ENCODE measurements at regions not wholly inside any gene's neighbourhood (a gene's known extent, or its start where the extent isn't known, plus 50 kb on each side); places are given as distances from the start of the nearest gene placed in this dataset.

DNA sequence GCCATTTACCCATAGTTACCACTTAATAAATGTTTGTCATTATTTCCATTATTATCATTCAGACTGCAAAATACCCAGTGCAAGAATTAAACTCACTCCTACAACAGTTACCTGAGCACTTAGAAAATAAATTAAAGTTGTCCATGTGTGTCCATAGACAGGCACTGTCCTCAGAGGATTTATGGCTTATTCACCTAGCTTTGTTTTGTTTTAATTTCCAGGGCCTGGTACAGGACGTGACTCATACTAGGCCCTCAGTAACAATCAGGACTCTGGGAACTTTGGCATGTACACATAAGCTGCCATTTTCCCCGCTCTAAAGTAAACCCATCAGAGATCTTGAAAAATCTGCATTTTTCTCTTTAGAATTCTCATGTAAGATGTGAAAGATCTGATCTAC lies 458.5 kb upstream of the ARRDC4 start:
- Histone ChIP-seq H3K27me3 (ENCODE audit: control insufficient read depth, low read length) (no peaks in the 10 kb centered on the region), H3K36me3 (ENCODE audit: control insufficient read depth, low read length) (no peaks in the 10 kb centered on the region), H3F3A (ENCODE audit: control insufficient read depth, insufficient read depth) (no peaks in the 10 kb centered on the region), H3K4me1 (ENCODE audit: control insufficient read depth, low read length) (no peaks in the 10 kb centered on the region), H3K4me2 (ENCODE audit: low read length) (no peak overlapping the region), H4K20me1 (ENCODE audit: control insufficient read depth, insufficient read depth, low read depth, low read length) (no peaks in the 10 kb centered on the region), H3K9me2 (replicated peaks; ENCODE audit: control insufficient read depth, low read length) (no peaks in the 10 kb centered on the region), H3K79me2 (ENCODE audit: control insufficient read depth, low read length) (no peaks in the 10 kb centered on the region), H3K9me3 (ENCODE audit: control insufficient read depth, insufficient read depth, low read length) (no peaks in the 10 kb centered on the region), H3K4me3 (ENCODE audit: low read length) (no peak overlapping the region), H3K27ac (ENCODE audit: low read depth, low read length) (no peak overlapping the region)
- no peak for TF ChIP-seq EZH2phosphoT487 (IDR thresholded peaks at IDR 0.05; ENCODE audit: borderline replicate concordance, low read length)
- TF ChIP-seq, protein P1, sequence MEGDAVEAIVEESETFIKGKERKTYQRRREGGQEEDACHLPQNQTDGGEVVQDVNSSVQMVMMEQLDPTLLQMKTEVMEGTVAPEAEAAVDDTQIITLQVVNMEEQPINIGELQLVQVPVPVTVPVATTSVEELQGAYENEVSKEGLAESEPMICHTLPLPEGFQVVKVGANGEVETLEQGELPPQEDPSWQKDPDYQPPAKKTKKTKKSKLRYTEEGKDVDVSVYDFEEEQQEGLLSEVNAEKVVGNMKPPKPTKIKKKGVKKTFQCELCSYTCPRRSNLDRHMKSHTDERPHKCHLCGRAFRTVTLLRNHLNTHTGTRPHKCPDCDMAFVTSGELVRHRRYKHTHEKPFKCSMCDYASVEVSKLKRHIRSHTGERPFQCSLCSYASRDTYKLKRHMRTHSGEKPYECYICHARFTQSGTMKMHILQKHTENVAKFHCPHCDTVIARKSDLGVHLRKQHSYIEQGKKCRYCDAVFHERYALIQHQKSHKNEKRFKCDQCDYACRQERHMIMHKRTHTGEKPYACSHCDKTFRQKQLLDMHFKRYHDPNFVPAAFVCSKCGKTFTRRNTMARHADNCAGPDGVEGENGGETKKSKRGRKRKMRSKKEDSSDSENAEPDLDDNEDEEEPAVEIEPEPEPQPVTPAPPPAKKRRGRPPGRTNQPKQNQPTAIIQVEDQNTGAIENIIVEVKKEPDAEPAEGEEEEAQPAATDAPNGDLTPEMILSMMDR (IDR thresholded peaks at IDR 0.05; ENCODE audit: low read depth, low read length, poor library complexity, severe bottlenecking) = no peak

DNA sequence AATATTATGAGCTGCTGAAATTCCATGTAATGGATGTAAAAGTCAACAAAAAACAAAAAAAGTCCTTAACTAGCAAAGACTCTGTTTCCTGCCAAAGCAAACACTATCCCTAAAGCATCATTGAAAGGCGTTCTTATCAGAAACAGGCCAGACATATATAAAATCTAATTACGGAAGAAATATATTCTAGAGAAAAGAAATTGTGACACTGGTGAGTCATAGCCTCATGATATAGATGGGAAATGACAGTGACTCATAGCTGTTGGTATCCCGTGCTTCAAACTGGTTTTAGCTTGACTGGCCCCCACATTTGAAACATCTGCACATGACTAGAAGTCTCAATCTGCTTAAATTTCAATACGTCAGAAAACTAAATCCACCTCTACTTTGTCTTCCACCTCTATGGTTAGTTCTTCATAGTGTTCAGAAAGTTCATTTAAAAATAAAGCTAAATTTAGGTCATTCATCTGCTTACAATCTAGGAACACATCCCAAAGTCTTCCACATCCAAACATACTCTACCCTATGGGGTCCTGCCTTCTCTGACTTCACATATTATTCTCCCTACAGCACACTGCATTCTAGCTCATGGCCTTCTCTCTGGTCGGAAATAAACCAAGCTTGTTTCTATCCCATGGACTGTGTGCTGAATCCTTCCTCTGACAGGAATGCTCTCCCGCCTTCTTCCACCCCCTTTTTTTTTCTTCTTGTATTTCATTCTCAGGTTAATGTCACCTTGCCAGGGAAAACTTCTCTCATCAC lies 456.3 kb upstream of the ARRDC4 start:
- H3K4me2 ChIP-seq (ENCODE audit: low read length) = no peak overlapping the region
- H3K9me2 ChIP-seq (replicated peaks; ENCODE audit: control insufficient read depth, low read length) = no peaks in the 10 kb centered on the region
- no peaks in the 10 kb centered on the region for H4K20me1 ChIP-seq (ENCODE audit: control insufficient read depth, insufficient read depth, low read depth, low read length)
- no peaks in the 10 kb centered on the region for H3K79me2 ChIP-seq (ENCODE audit: control insufficient read depth, low read length)
- no peak for TF ChIP-seq EZH2phosphoT487 (IDR thresholded peaks at IDR 0.05; ENCODE audit: borderline replicate concordance, low read length)
- TF ChIP-seq, protein P1 (IDR thresholded peaks at IDR 0.05; ENCODE audit: low read depth, low read length, poor library complexity, severe bottlenecking) = no peak
- H3K9me3 ChIP-seq (ENCODE audit: control insufficient read depth, insufficient read depth, low read length) = no peaks in the 10 kb centered on the region
- no peaks in the 10 kb centered on the region for H3K4me1 ChIP-seq (ENCODE audit: control insufficient read depth, low read length)
- no peak overlapping the region for H3K4me3 ChIP-seq (ENCODE audit: low read length)
- no peak overlapping the region for H3K27ac ChIP-seq (ENCODE audit: low read depth, low read length)
- H3K36me3 ChIP-seq (ENCODE audit: control insufficient read depth, low read length) = no peaks in the 10 kb centered on the region
- H3F3A ChIP-seq (ENCODE audit: control insufficient read depth, insufficient read depth) = no peaks in the 10 kb centered on the region
- H3K27me3 ChIP-seq (ENCODE audit: control insufficient read depth, low read length) = no peaks in the 10 kb centered on the region

DNA sequence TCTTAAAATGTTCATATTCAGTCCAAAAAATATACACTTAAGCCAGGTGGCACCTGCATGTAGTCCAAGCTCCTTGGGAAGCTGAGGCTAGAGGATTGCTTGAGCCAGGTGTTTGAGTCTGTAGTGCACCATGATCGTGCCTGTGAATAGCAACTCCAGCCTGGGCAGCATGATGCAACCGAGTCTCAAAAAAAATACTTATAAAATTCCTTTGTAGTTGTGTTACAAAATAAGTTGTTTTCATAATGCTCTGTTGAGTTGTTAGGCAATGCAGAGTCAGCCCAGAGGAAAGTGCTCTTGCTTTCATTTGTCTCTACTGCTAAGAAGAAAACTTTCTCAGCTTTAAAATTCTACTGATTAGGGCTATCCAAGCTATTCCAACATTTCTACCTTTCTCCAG lies 442.8 kb upstream of the ARRDC4 start:
- Histone ChIP-seq H3K27me3 (ENCODE audit: control insufficient read depth, low read length) (no peaks in the 10 kb centered on the region), H3K79me2 (ENCODE audit: control insufficient read depth, low read length) (no peaks in the 10 kb centered on the region), H3K9me3 (ENCODE audit: control insufficient read depth, insufficient read depth, low read length) (no peaks in the 10 kb centered on the region), H3F3A (ENCODE audit: control insufficient read depth, insufficient read depth) (no peaks in the 10 kb centered on the region), H3K4me2 (ENCODE audit: low read length) (no peak overlapping the region), H4K20me1 (ENCODE audit: control insufficient read depth, insufficient read depth, low read depth, low read length) (no peaks in the 10 kb centered on the region), H3K4me1 (ENCODE audit: control insufficient read depth, low read length) (no peaks in the 10 kb centered on the region), H3K4me3 (ENCODE audit: low read length) (no peak overlapping the region), H3K9me2 (replicated peaks; ENCODE audit: control insufficient read depth, low read length) (no peaks in the 10 kb centered on the region), H3K27ac (ENCODE audit: low read depth, low read length) (no peak overlapping the region), H3K36me3 (ENCODE audit: control insufficient read depth, low read length) (no peaks in the 10 kb centered on the region)
- TF ChIP-seq EZH2phosphoT487 (IDR thresholded peaks at IDR 0.05; ENCODE audit: borderline replicate concordance, low read length) = no peak
- TF ChIP-seq, protein P1 (IDR thresholded peaks at IDR 0.05; ENCODE audit: low read depth, low read length, poor library complexity, severe bottlenecking) = no peak
